ENCODE measurements at regions not wholly inside any gene's neighbourhood (a gene's known extent, or its start where the extent isn't known, plus 50 kb on each side); places are given as distances from the start of the nearest gene placed in this dataset.

- Histone ChIP-seq H3K27ac (no peak overlapping the region), H3K9ac (no peak overlapping the region)
These were observed 107.1 kb upstream of the PAXBP1 start for GRCh38 chr21:32878661-32879060.

GRCh38 chr21:32881458-32881857, 109.9 kb upstream of the PAXBP1 start:
- Histone ChIP-seq H3K4me2 (no peak overlapping the region), H3K4me3 (no peak overlapping the region), H3K4me1 (no peaks in the 10 kb centered on the region), H3K36me3 (no peaks in the 10 kb centered on the region), H3K9ac (no peak overlapping the region), H3K9me3 (no peaks in the 10 kb centered on the region), H3K27me3 (no peaks in the 10 kb centered on the region), H4K20me1 (no peaks in the 10 kb centered on the region), H3K27ac (no peak overlapping the region)
- TF ChIP-seq Cebpa-rat (IDR thresholded peaks at IDR 0.05), result no peak

More at GRCh38 chr21:32878661-32879060, 107.1 kb upstream of the PAXBP1 start:
- H3K36me3 ChIP-seq, result no peaks in the 10 kb centered on the region
- H3K4me1 ChIP-seq, result no peaks in the 10 kb centered on the region
- no peak overlapping the region for H3K4me2 ChIP-seq
- no peak for TF ChIP-seq Cebpa-rat (IDR thresholded peaks at IDR 0.05)
- H3K4me3 ChIP-seq, result no peak overlapping the region
- H3K27me3 ChIP-seq, result no peaks in the 10 kb centered on the region
- no peaks in the 10 kb centered on the region for H3K9me3 ChIP-seq
- H4K20me1 ChIP-seq, result no peaks in the 10 kb centered on the region

- Histone ChIP-seq H3K9ac (no peak overlapping the region), H3K27ac (no peak overlapping the region), H3K4me3 (no peak overlapping the region), H3K4me2 (no peak overlapping the region), H3K9me3 (no peaks in the 10 kb centered on the region), H4K20me1 (no peaks in the 10 kb centered on the region), H3K36me3 (no peaks in the 10 kb centered on the region), H3K4me1 (no peaks in the 10 kb centered on the region), H3K27me3 (no peaks in the 10 kb centered on the region)
- TF ChIP-seq Cebpa-rat (IDR thresholded peaks at IDR 0.05), result no peak
These were observed 112.5 kb upstream of the PAXBP1 start for GRCh38 chr21:32884062-32884461.

DNA sequence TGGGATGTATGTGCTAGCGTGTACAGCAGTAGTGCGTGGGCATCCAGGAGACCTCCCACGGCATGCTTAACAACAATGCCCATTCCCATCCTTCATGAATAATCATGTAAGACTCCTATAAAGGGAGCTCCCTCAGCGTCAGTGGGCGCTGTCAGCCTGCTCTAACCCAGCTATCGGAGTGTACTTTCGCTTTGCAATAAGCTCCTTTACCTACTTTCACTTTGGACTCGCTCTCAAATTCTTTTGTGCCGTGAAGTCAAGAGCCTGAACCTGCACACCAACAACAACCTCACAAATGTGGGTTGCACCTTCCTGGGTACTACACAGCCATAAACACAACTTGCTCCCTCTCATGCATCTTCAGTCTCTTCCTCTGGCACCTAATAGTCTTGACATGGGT, 114.8 kb upstream of the PAXBP1 start:
- Histone ChIP-seq H4K20me1 (no peaks in the 10 kb centered on the region), H3K9ac (no peak overlapping the region), H3K9me3 (no peaks in the 10 kb centered on the region), H3K36me3 (no peaks in the 10 kb centered on the region), H3K27me3 (no peaks in the 10 kb centered on the region), H3K27ac (no peak overlapping the region), H3K4me1 (no peaks in the 10 kb centered on the region), H3K4me2 (no peak overlapping the region), H3K4me3 (no peak overlapping the region)
- TF ChIP-seq Cebpa-rat (IDR thresholded peaks at IDR 0.05), result no peak

DNA sequence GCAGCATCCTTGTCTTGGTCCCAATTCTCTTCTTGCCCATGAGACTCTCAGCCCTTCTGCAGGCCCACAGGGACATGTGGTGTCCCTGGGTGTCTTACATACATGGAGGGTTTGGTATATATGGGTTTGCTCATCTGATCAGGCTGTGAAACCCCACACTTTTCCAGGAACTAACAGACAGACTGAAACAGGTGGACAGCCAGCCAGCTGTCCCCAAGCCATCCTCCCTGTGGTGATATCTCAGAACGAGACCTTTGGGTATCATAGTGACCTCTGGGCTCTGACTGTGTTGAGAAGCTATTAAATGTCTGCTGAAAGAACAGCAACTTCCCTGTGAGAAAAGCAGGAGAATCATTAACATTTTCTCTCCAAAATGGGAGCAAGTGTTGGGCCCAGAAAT, 115.5 kb upstream of the PAXBP1 start:
- Histone ChIP-seq H3K4me3 (no peak overlapping the region), H3K4me2 (no peak overlapping the region), H4K20me1 (no peaks in the 10 kb centered on the region), H3K9ac (no peak overlapping the region), H3K4me1 (no peaks in the 10 kb centered on the region), H3K36me3 (no peaks in the 10 kb centered on the region), H3K27me3 (no peaks in the 10 kb centered on the region), H3K9me3 (no peaks in the 10 kb centered on the region), H3K27ac (no peak overlapping the region)
- TF ChIP-seq Cebpa-rat (IDR thresholded peaks at IDR 0.05), result no peak

DNA sequence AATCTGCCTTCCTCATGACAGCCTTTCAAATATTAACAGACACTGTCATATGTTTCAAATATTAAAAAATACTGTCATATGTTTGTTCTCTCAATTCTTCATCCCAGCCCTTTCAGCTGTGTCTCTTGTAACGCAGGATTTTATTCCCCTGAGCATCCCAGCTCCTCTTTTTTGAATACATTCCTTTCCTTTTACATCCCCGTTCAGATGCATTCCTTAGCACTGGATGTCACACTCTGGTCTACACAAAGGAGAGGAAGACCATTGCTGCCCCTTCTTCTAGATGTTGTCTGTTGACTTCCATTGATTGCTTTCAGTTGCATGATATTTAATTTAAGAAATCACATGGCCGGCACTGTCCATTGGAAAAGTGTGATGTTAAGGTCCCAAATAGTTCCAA, 117.4 kb upstream of the PAXBP1 start:
- H3K4me2 ChIP-seq, result no peak overlapping the region
- H3K9ac ChIP-seq, result no peak overlapping the region
- H3K4me1 ChIP-seq, result no peaks in the 10 kb centered on the region
- no peaks in the 10 kb centered on the region for H3K9me3 ChIP-seq
- H3K27ac ChIP-seq, result no peak overlapping the region
- H3K27me3 ChIP-seq, result no peaks in the 10 kb centered on the region
- H3K36me3 ChIP-seq, result no peaks in the 10 kb centered on the region
- H3K4me3 ChIP-seq, result no peak overlapping the region
- TF ChIP-seq Cebpa-rat (IDR thresholded peaks at IDR 0.05), result no peak
- no peaks in the 10 kb centered on the region for H4K20me1 ChIP-seq

- Histone ChIP-seq H3K27ac (no peak overlapping the region), H4K20me1 (no peaks in the 10 kb centered on the region), H3K36me3 (no peaks in the 10 kb centered on the region), H3K4me1 (no peaks in the 10 kb centered on the region), H3K9ac (no peak overlapping the region), H3K4me2 (no peak overlapping the region), H3K4me3 (no peak overlapping the region), H3K27me3 (no peaks in the 10 kb centered on the region), H3K9me3 (0 out of 2 replicates have a peak, but pooled peaks cover 1% of the 10 kb centered on the region)
- no peak for TF ChIP-seq Cebpa-rat (IDR thresholded peaks at IDR 0.05)
These were observed 118.0 kb upstream of the PAXBP1 start for GRCh38 chr21:32889596-32889995.

- 0 out of 2 replicates have a peak, but pooled peaks cover 6% of the 10 kb centered on the region for H3K9me3 ChIP-seq
- no peak for TF ChIP-seq Cebpa-rat (IDR thresholded peaks at IDR 0.05)
- H3K27me3 ChIP-seq, result no peaks in the 10 kb centered on the region
- H3K27ac ChIP-seq, result no peak overlapping the region
- H3K4me2 ChIP-seq, result no peak overlapping the region
- H3K36me3 ChIP-seq, result no peaks in the 10 kb centered on the region
- no peaks in the 10 kb centered on the region for H3K4me1 ChIP-seq
- H3K4me3 ChIP-seq, result no peak overlapping the region
- H3K9ac ChIP-seq, result no peak overlapping the region
- no peaks in the 10 kb centered on the region for H4K20me1 ChIP-seq
These were observed 122.8 kb upstream of the PAXBP1 start for GRCh38 chr21:32894321-32894720.

GRCh38 chr21:32900814-32901213, 124.9 kb upstream of the OLIG2 start:
- no peaks in the 10 kb centered on the region for H4K20me1 ChIP-seq
- no peak overlapping the region for H3K4me3 ChIP-seq
- TF ChIP-seq Cebpa-rat (IDR thresholded peaks at IDR 0.05), result no peak
- H3K4me2 ChIP-seq, result no peak overlapping the region
- no peaks in the 10 kb centered on the region for H3K27me3 ChIP-seq
- H3K36me3 ChIP-seq, result no peaks in the 10 kb centered on the region
- no peak overlapping the region for H3K27ac ChIP-seq
- H3K4me1 ChIP-seq, result no peaks in the 10 kb centered on the region
- no peak overlapping the region for H3K9ac ChIP-seq
- no peaks in the 10 kb centered on the region for H3K9me3 ChIP-seq

- no peak overlapping the region for H3K4me3 ChIP-seq
- H3K9me3 ChIP-seq, result no peaks in the 10 kb centered on the region
- no peak overlapping the region for H3K27ac ChIP-seq
- no peak overlapping the region for H3K4me2 ChIP-seq
- H4K20me1 ChIP-seq, result no peaks in the 10 kb centered on the region
- H3K27me3 ChIP-seq, result no peaks in the 10 kb centered on the region
- H3K4me1 ChIP-seq, result no peaks in the 10 kb centered on the region
- no peaks in the 10 kb centered on the region for H3K36me3 ChIP-seq
- TF ChIP-seq Cebpa-rat (IDR thresholded peaks at IDR 0.05), result no peak
- no peak overlapping the region for H3K9ac ChIP-seq
These were observed 118.2 kb upstream of the OLIG2 start for GRCh38 chr21:32907521-32907920.

DNA sequence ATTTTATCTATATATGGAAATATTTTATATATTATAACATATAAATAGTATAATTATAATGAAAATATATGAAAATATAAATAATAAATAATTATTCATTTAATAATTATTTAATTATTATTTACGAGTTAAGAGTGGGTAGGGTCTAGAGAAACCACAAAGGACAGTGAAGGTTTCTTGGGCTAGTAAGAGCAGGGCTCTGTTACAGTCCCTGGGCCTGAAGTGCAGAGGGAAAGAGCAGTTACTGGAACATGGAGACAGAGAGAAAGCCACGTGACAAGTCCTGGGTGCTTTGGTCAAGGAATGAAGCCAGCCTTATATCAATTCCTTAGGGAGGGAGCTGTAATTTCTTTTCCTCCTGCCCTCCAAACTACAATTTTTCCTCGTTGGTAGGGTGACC, 117.2 kb upstream of the OLIG2 start:
- Histone ChIP-seq H4K20me1 (no peaks in the 10 kb centered on the region), H3K4me2 (no peak overlapping the region), H3K4me3 (no peak overlapping the region), H3K36me3 (no peaks in the 10 kb centered on the region), H3K27ac (no peak overlapping the region), H3K27me3 (no peaks in the 10 kb centered on the region), H3K9ac (no peak overlapping the region), H3K4me1 (no peaks in the 10 kb centered on the region), H3K9me3 (no peaks in the 10 kb centered on the region)
- no peak for TF ChIP-seq Cebpa-rat (IDR thresholded peaks at IDR 0.05)

Data from BLaER1 (cell line).